K562 (cell line): ENCODE measurements at regions not wholly inside any gene's neighbourhood (a gene's known extent, or its start where the extent isn't known, plus 50 kb on each side); places are given as distances from the start of the nearest gene placed in this dataset.

Experiments
- ATAC-seq: fragments of 200-7000 bp; cut with Tn5 transposase; 3 replicates; pipeline ENCODE4 v1.9.1; 2020; ENCODE audit warnings: moderate library complexity
- BruUV-seq: library from RNA; stranded (reverse); fragments of 400-500 nt; replicated peaks from 2 replicates; lab custom pipeline; 2021; lab: Mats Ljungman, UMichigan
- CTCF ChIA-PET: fragments of 300-600 bp; formaldehyde crosslinking; extraction: SDS; loops from one replicate; lab custom pipeline; 2021; ENCODE audit warnings: low intra/inter-chr PET ratio; lab: Yijun Ruan, JAX
- POLR2A ChIA-PET: fragments of 300-600, 350-650 bp; sonication (Branson Sonifier 250); formaldehyde crosslinking; extraction: SDS; loops from one replicate; lab custom pipeline; 2021; ENCODE audit warnings: antibody characterized with exemption, inconsistent platforms; lab: Yijun Ruan, JAX
- DNase-seq, 4 experiments: peaks; one replicate each; pipeline versions ENCODE4 v3.0.0 to v3.0.0-alpha.2; 2011 to 2018; ENCODE audit warnings: low spot score in 3 of 4, mixed read lengths in 3 of 4; ENCODE audit errors: extremely low read depth in 1 of 4
- FAIRE-seq: peaks from 2 replicates; lab custom pipeline; 2011; peaks lifted over from hg19 to GRCh38; lab: Jason Lieb, UNC
- H2AFZ ChIP-seq: 2 replicates; pipeline ENCODE4 v1.6.0; 2011; ENCODE audit warnings: low read depth, low read length, control low read depth, inconsistent platforms
- H3K27ac ChIP-seq: fragments of 200-600 bp; 3 replicates; pipeline ENCODE4 v1.8.0; 2011; ENCODE audit warnings: low read depth, mild to moderate bottlenecking, control low read depth, inconsistent platforms, low read length, moderate library complexity, mixed read lengths; ENCODE audit errors: extremely low read depth
- H3K27me3 ChIP-seq, 2 experiments: fragments of 300-600 bp in 1 of 2; 2 replicates in 1 of 2; 3 replicates in 1 of 2; pipeline versions ENCODE4 v1.6.0 to v1.8.0; 2011; ENCODE audit warnings: inconsistent platforms in 2 of 2, low read length in 2 of 2, mild to moderate bottlenecking in 1 of 2, mixed read lengths in 1 of 2, moderate library complexity in 1 of 2; ENCODE audit not compliant: control insufficient read depth in 2 of 2, insufficient read depth in 2 of 2
- H3K36me3 ChIP-seq: fragments of 300-600 bp; 3 replicates; pipeline ENCODE4 v1.8.0; 2011; ENCODE audit warnings: mild to moderate bottlenecking, low read length, inconsistent platforms; ENCODE audit not compliant: control insufficient read depth, insufficient read depth
- H3K4me1 ChIP-seq, 2 experiments: fragments of 200-600 bp in 1 of 2; replicated peaks in 1 of 2; 2 replicates in 1 of 2; 3 replicates in 1 of 2; pipeline versions ENCODE4 v1.5.1 to v1.8.0; 2011; ENCODE audit warnings: inconsistent platforms in 2 of 2, low read length in 2 of 2, mild to moderate bottlenecking in 1 of 2, mixed read lengths in 1 of 2, moderate library complexity in 1 of 2; ENCODE audit not compliant: control insufficient read depth in 2 of 2, insufficient read depth in 2 of 2
- H3K4me2 ChIP-seq: 2 replicates; pipeline ENCODE4 v1.6.1; 2011; ENCODE audit warnings: low read length, control low read depth, inconsistent platforms, mixed read lengths; ENCODE audit not compliant: insufficient read depth
- H3K4me3 ChIP-seq: fragments of 200-600 bp; sonication (generic), shearing (Covaris generic); 2 replicates; pipeline ENCODE4 v1.5.1; 2016; ENCODE audit warnings: control low read depth, inconsistent platforms
- H3K79me2 ChIP-seq: fragments of 200-600 bp; 3 replicates; pipeline ENCODE4 v1.8.0; 2011; ENCODE audit warnings: low read length, inconsistent platforms; ENCODE audit not compliant: control insufficient read depth, insufficient read depth
- H3K9ac ChIP-seq, 2 experiments: 2 replicates each; pipeline versions ENCODE4 v1.6.0 to v1.6.1; 2011; ENCODE audit warnings: low read depth in 2 of 2, low read length in 2 of 2, control low read depth in 1 of 2, inconsistent platforms in 1 of 2, mild to moderate bottlenecking in 1 of 2, mixed read lengths in 1 of 2; ENCODE audit not compliant: insufficient read depth in 1 of 2
- H3K9me1 ChIP-seq: one replicate; pipeline ENCODE4 v1.6.0; 2011; ENCODE audit warnings: inconsistent platforms, mild to moderate bottlenecking, low read length, moderate library complexity; ENCODE audit not compliant: control insufficient read depth, insufficient read depth
- H3K9me3 ChIP-seq: replicated peaks from 2 replicates; pipeline ENCODE4 v1.5.1; 2011; ENCODE audit warnings: low read depth, low read length, inconsistent platforms; ENCODE audit not compliant: control insufficient read depth, insufficient read depth
- H4K20me1 ChIP-seq: replicated peaks from 2 replicates; pipeline ENCODE4 v1.6.1; 2011; ENCODE audit warnings: low read length, inconsistent platforms, mixed read lengths; ENCODE audit not compliant: control insufficient read depth, insufficient read depth
- ESRRB ChIP-seq: fragments of 250-450 bp; sonication (Bioruptor Pico); IDR thresholded peaks from 2 replicates; pipeline ENCODE4 v1.5.0; 2020; ENCODE audit warnings: mild to moderate bottlenecking, moderate library complexity, borderline replicate concordance
- KAT8 ChIP-seq: fragments of 450-650 bp; IDR thresholded peaks from 2 replicates; pipeline ENCODE4 v1.6.1; 2016; ENCODE audit warnings: low read depth, mild to moderate bottlenecking
- SPI1 ChIP-seq: IDR thresholded peaks from 2 replicates; pipeline ENCODE4 v1.6.1; 2011; ENCODE audit warnings: low read depth, low read length, control low read depth, borderline replicate concordance
- SRSF9 ChIP-seq: fragments of 200-400 bp; formaldehyde crosslinking; IDR thresholded peaks from 2 replicates; pipeline ENCODE4 v1.6.1; 2017; ENCODE audit warnings: low read depth, low read length, borderline replicate concordance
- WGBS: fragments of 100-300 bp; shearing (Covaris generic); methylation state at CpG from one replicate; pipeline ENCODE4 v1.1.6; 2016; ENCODE audit warnings: low coverage, mixed read lengths; ENCODE audit not compliant: insufficient coverage; ENCODE audit errors: missing lambda C conversion rate; 5-methylcytosine and 5-hydroxymethylcytosine counted together
- in situ Hi-C: fragments of 300-500 bp; cut with MboI; formaldehyde crosslinking; loops from 4 replicates; pipeline ENCODE4 v1.15.0; 2018; ENCODE audit warnings: inconsistent platforms, mixed read lengths
- intact Hi-C: fragments of 100-400 bp; cut with micrococcal nuclease; formaldehyde crosslinking; loops from 2 replicates; pipeline ENCODE4 v1.14.2; 2022
- TF ChIP-seq, protein P1 (sequence below): sonication (generic); formaldehyde crosslinking; IDR thresholded peaks from 2 replicates; pipeline ENCODE4 v1.8.0; 2022; ENCODE audit warnings: mild to moderate bottlenecking, missing genetic modification reagents
- TF ChIP-seq, protein P2 (sequence below): fragments of 250-450 bp; sonication (Bioruptor Pico); IDR thresholded peaks from 2 replicates; pipeline ENCODE4 v1.8.0; 2022; ENCODE audit warnings: moderate library complexity, mild to moderate bottlenecking, inconsistent platforms
- TF ChIP-seq, protein P3 (sequence below): fragments of 200-800 bp; sonication (Bioruptor generic); IDR thresholded peaks from 2 replicates; pipeline ENCODE4 v1.6.1; 2017; ENCODE audit warnings: missing genetic modification characterization, missing compliant biosample characterization
- TF ChIP-seq, protein P4 (sequence below), 3 experiments: fragments of 200-800 bp in 1 of 3; sonication (Bioruptor generic) in 1 of 3; sonication (generic) in 1 of 3; formaldehyde crosslinking in 1 of 3; IDR thresholded peaks; 2 replicates each; pipeline versions ENCODE4 v1.6.1 to v1.8.0; 2016 to 2022; ENCODE audit warnings: mild to moderate bottlenecking in 2 of 3, missing compliant biosample characterization in 2 of 3, missing genetic modification characterization in 2 of 3, missing genetic modification reagents in 1 of 3
- TF ChIP-seq, protein P5 (sequence below): fragments of 250-450 bp; sonication (Bioruptor Pico); IDR thresholded peaks from 2 replicates; pipeline ENCODE4 v1.5.0; 2020; ENCODE audit warnings: mild to moderate bottlenecking

DNA sequence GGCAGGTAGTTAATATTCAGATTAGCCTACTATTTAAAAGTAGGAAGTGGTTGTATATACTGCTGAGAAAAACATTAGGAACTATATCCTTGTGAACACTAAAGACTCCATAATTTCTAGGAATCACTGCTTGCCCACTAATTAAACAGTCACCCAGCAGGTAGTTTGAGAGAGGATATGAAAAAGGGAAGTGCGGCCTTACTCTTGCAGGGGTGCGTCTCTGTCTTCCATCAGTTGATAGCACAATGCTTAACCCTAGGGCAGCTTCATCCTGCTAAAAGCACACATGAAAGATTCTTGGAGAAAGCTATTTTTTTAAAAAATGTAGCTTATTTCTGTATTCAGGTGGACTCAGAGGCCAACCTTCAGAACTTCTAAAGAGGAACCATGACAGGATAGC lies 53.1 kb upstream of the ATP5MC3 start:
- H3K4me3 ChIP-seq: no peak overlapping the region
- H3K9ac ChIP-seq: no peak overlapping the region
- intact Hi-C loops (no loop called here), in situ Hi-C loops (no loop called here)
- no peaks in the 10 kb centered on the region for H3K9me1 ChIP-seq
- ChIA-PET CTCF (no interaction called here), POLR2A (interaction anchor here (0.8 kb wide), 1 partner anchor 25 kb away, joined by 3 read pairs; no protein-coding TSS in a partner anchor)
- H3K27me3 ChIP-seq: peaks cover 0 to 4% of the 10 kb centered on the region in 2 experiments; a peak in 1 of 5 replicates
- no peaks in the 10 kb centered on the region for H4K20me1 ChIP-seq
- FAIRE-seq: no peak
- no peak overlapping the region for H2AFZ ChIP-seq
- H3K79me2 ChIP-seq: no peaks in the 10 kb centered on the region
- ATAC-seq: no peak
- no peak overlapping the region for H3K4me2 ChIP-seq
- H3K9me3 ChIP-seq: no peaks in the 10 kb centered on the region
- BruUV-seq: no TSS peak
- no peaks in the 10 kb centered on the region for H3K36me3 ChIP-seq
- H3K4me1 ChIP-seq: no peaks in the 10 kb centered on the region; a peak in 1 of 5 replicates
- 5% methylated on average over 2 of the region's 2 CpGs for WGBS
- no peak overlapping the region for H3K27ac ChIP-seq
- DNase-seq: no peak
- TF ChIP-seq ESRRB (CRISPR knock-in tag) (no peak), SPI1 (peak; percentile 88)

DNA sequence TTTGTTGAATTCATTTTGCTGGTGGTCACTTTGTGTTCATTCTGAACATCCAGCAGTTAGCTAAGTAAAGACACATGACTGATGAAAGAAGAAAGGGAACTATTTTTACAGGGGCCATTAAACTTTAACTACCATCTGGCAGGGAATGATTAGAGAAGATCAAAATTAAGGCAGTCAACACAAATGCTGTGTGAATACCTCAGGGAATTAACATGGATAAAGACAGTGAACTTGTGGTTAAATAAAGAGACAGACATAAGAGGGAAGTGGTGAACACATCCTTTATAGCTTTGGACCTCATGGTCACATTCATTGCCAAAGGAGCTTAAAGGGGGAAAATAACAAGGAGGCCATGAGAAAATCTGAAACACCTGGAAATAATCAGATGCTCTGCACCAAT lies 52.6 kb upstream of the ATP5MC3 start:
- intact Hi-C loops (no loop called here), in situ Hi-C loops (no loop called here)
- no peaks in the 10 kb centered on the region for H3K9me1 ChIP-seq
- H3K4me2 ChIP-seq: no peak overlapping the region
- CTCF ChIA-PET: no interaction called here
- peaks cover 0 to 4% of the 10 kb centered on the region in 2 experiments; a peak in 1 of 5 replicates for H3K27me3 ChIP-seq
- no peaks in the 10 kb centered on the region for H3K9me3 ChIP-seq
- BruUV-seq: no TSS peak
- H3K27ac ChIP-seq: no peak overlapping the region
- H3K4me3 ChIP-seq: no peak overlapping the region
- FAIRE-seq: no peak
- no peak for DNase-seq
- no peaks in the 10 kb centered on the region; a peak in 1 of 5 replicates for H3K4me1 ChIP-seq
- H3K36me3 ChIP-seq: no peaks in the 10 kb centered on the region
- no peak for ATAC-seq
- POLR2A ChIA-PET: no interaction called here
- H3K9ac ChIP-seq: no peak overlapping the region
- H2AFZ ChIP-seq: no peak overlapping the region
- H3K79me2 ChIP-seq: no peaks in the 10 kb centered on the region
- H4K20me1 ChIP-seq: no peaks in the 10 kb centered on the region
- TF ChIP-seq KAT8 (no peak), SRSF9 (no peak)
- TF ChIP-seq, protein P1, sequence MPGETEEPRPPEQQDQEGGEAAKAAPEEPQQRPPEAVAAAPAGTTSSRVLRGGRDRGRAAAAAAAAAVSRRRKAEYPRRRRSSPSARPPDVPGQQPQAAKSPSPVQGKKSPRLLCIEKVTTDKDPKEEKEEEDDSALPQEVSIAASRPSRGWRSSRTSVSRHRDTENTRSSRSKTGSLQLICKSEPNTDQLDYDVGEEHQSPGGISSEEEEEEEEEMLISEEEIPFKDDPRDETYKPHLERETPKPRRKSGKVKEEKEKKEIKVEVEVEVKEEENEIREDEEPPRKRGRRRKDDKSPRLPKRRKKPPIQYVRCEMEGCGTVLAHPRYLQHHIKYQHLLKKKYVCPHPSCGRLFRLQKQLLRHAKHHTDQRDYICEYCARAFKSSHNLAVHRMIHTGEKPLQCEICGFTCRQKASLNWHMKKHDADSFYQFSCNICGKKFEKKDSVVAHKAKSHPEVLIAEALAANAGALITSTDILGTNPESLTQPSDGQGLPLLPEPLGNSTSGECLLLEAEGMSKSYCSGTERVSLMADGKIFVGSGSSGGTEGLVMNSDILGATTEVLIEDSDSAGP (CRISPR knock-in tag): no peak
- TF ChIP-seq, protein P2, sequence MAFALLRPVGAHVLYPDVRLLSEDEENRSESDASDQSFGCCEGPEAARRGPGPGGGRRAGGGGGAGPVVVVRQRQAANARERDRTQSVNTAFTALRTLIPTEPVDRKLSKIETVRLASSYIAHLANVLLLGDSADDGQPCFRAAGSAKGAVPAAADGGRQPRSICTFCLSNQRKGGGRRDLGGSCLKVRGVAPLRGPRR: no peak
- TF ChIP-seq, protein P3, sequence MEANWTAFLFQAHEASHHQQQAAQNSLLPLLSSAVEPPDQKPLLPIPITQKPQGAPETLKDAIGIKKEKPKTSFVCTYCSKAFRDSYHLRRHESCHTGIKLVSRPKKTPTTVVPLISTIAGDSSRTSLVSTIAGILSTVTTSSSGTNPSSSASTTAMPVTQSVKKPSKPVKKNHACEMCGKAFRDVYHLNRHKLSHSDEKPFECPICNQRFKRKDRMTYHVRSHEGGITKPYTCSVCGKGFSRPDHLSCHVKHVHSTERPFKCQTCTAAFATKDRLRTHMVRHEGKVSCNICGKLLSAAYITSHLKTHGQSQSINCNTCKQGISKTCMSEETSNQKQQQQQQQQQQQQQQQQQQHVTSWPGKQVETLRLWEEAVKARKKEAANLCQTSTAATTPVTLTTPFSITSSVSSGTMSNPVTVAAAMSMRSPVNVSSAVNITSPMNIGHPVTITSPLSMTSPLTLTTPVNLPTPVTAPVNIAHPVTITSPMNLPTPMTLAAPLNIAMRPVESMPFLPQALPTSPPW (CRISPR knock-in tag): no peak
- TF ChIP-seq, protein P4, sequence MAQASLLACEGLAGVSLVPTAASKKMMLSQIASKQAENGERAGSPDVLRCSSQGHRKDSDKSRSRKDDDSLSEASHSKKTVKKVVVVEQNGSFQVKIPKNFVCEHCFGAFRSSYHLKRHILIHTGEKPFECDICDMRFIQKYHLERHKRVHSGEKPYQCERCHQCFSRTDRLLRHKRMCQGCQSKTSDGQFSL (CRISPR knock-in tag; IDR thresholded peaks at IDR 0.05): no peak
- TF ChIP-seq, protein P4 (tag; IDR thresholded peaks at IDR 0.05): no peak
- TF ChIP-seq, protein P5, sequence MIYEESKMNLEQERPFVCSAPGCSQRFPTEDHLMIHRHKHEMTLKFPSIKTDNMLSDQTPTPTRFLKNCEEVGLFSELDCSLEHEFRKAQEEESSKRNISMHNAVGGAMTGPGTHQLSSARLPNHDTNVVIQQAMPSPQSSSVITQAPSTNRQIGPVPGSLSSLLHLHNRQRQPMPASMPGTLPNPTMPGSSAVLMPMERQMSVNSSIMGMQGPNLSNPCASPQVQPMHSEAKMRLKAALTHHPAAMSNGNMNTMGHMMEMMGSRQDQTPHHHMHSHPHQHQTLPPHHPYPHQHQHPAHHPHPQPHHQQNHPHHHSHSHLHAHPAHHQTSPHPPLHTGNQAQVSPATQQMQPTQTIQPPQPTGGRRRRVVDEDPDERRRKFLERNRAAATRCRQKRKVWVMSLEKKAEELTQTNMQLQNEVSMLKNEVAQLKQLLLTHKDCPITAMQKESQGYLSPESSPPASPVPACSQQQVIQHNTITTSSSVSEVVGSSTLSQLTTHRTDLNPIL (CRISPR knock-in tag): no peak
